H9 (cell line): ENCODE measurements at regions not wholly inside any gene's neighbourhood (a gene's known extent, or its start where the extent isn't known, plus 50 kb on each side); places are given as distances from the start of the nearest gene placed in this dataset.

ENCODE experiments used
- DNase-seq: peaks from one replicate; pipeline ENCODE4 v3.0.0-alpha.2; 2017
- H2AFZ ChIP-seq: one replicate; pipeline ENCODE4 v1.6.1; 2013; ENCODE audit warnings: mild to moderate bottlenecking, low read length, control low read depth, moderate library complexity
- H2AK5ac ChIP-seq: 2 replicates; pipeline ENCODE4 v1.6.1; 2013; ENCODE audit warnings: low read length, control low read depth, mixed read lengths; ENCODE audit not compliant: insufficient read length
- H2BK120ac ChIP-seq: one replicate; pipeline ENCODE4 v1.6.1; 2013; ENCODE audit warnings: low read depth, mild to moderate bottlenecking, low read length, control low read depth, inconsistent platforms; ENCODE audit not compliant: poor library complexity, severe bottlenecking
- H2BK12ac ChIP-seq: 2 replicates; pipeline ENCODE4 v1.6.1; 2013; ENCODE audit warnings: low read length, control low read depth, mixed read lengths, low read depth; ENCODE audit not compliant: insufficient read length
- H2BK15ac ChIP-seq: 2 replicates; pipeline ENCODE4 v1.6.1; 2013; ENCODE audit warnings: low read depth, low read length, control low read depth
- H2BK20ac ChIP-seq: one replicate; pipeline ENCODE4 v1.6.1; 2013; ENCODE audit warnings: low read depth, mild to moderate bottlenecking, low read length, control low read depth, inconsistent platforms; ENCODE audit not compliant: poor library complexity, severe bottlenecking
- H2BK5ac ChIP-seq: 2 replicates; pipeline ENCODE4 v1.6.1; 2013; ENCODE audit warnings: low read length, control low read depth, mixed read lengths; ENCODE audit not compliant: insufficient read length
- H3K14ac ChIP-seq: 2 replicates; pipeline ENCODE4 v1.6.1; 2013; ENCODE audit warnings: low read length, control low read depth; ENCODE audit not compliant: insufficient read depth
- H3K18ac ChIP-seq: 2 replicates; pipeline ENCODE4 v1.6.1; 2013; ENCODE audit warnings: low read depth, mild to moderate bottlenecking, mixed read lengths, low read length, control low read depth; ENCODE audit not compliant: insufficient read length
- H3K23ac ChIP-seq: 2 replicates; pipeline ENCODE4 v1.6.1; 2013; ENCODE audit warnings: low read length, control low read depth, mixed read lengths, low read depth; ENCODE audit not compliant: insufficient read length
- H3K23me2 ChIP-seq: 2 replicates; pipeline ENCODE4 v1.6.1; 2013; ENCODE audit warnings: low read depth, mild to moderate bottlenecking, mixed read lengths, low read length, control low read depth; ENCODE audit not compliant: insufficient read length, poor library complexity, severe bottlenecking
- H3K27ac ChIP-seq: 2 replicates; pipeline ENCODE4 v1.5.1; 2013; ENCODE audit warnings: low read length, control low read depth, mixed read lengths, low read depth; ENCODE audit not compliant: insufficient read length
- H3K27me3 ChIP-seq: 2 replicates; pipeline ENCODE4 v1.6.1; 2013; ENCODE audit warnings: low read length, control low read depth, inconsistent platforms; ENCODE audit not compliant: insufficient read depth
- H3K4ac ChIP-seq: 2 replicates; pipeline ENCODE4 v1.6.1; 2013; ENCODE audit warnings: low read depth, mild to moderate bottlenecking, control low read depth, inconsistent platforms, low read length, moderate library complexity
- H3K4me1 ChIP-seq: 2 replicates; pipeline ENCODE4 v1.6.1; 2013; ENCODE audit warnings: low read length, control low read depth, inconsistent platforms; ENCODE audit not compliant: insufficient read depth
- H3K4me2 ChIP-seq: 2 replicates; pipeline ENCODE4 v1.6.1; 2013; ENCODE audit warnings: low read length, control low read depth, mixed read lengths; ENCODE audit not compliant: insufficient read length, insufficient read depth
- H3K56ac ChIP-seq: 2 replicates; pipeline ENCODE4 v1.6.1; 2013; ENCODE audit warnings: low read depth, mild to moderate bottlenecking, mixed read lengths, low read length, control low read depth; ENCODE audit not compliant: insufficient read length
- H3K79me1 ChIP-seq: 2 replicates; pipeline ENCODE4 v1.6.1; 2013; ENCODE audit warnings: low read depth, mild to moderate bottlenecking, moderate library complexity, low read length, control low read depth, inconsistent platforms; ENCODE audit not compliant: insufficient read depth, poor library complexity, severe bottlenecking
- H3K79me2 ChIP-seq: 2 replicates; pipeline ENCODE4 v1.6.1; 2013; ENCODE audit warnings: low read length, control low read depth, inconsistent platforms; ENCODE audit not compliant: insufficient read depth
- H3K9ac ChIP-seq: 2 replicates; pipeline ENCODE4 v1.6.1; 2013; ENCODE audit warnings: low read length, control low read depth, mixed read lengths; ENCODE audit not compliant: insufficient read length; ENCODE audit errors: extremely low read depth
- H3K9me3 ChIP-seq: one replicate; pipeline ENCODE4 v1.6.1; 2013; ENCODE audit warnings: low read depth, low read length, inconsistent platforms; ENCODE audit not compliant: control insufficient read depth
- H3T11ph ChIP-seq: one replicate; pipeline ENCODE4 v1.6.1; 2013; ENCODE audit warnings: mild to moderate bottlenecking, low read length, control low read depth, inconsistent platforms
- H4K20me1 ChIP-seq: one replicate; pipeline ENCODE4 v1.6.1; 2013; ENCODE audit not compliant: control insufficient read depth, insufficient read length, insufficient read depth
- H4K5ac ChIP-seq: 2 replicates; pipeline ENCODE4 v1.6.1; 2013; ENCODE audit warnings: low read depth, mild to moderate bottlenecking, mixed read lengths, low read length, control low read depth; ENCODE audit not compliant: insufficient read length
- H4K8ac ChIP-seq: replicated peaks from 2 replicates; pipeline ENCODE4 v1.6.1; 2013; ENCODE audit warnings: low read length, control low read depth, mixed read lengths, low read depth; ENCODE audit not compliant: insufficient read length
- H4K91ac ChIP-seq: 2 replicates; pipeline ENCODE4 v1.6.1; 2013; ENCODE audit warnings: low read depth, mild to moderate bottlenecking, moderate library complexity, mixed read lengths, low read length, control low read depth; ENCODE audit not compliant: insufficient read length
- H3K27ac Mint-ChIP-seq, 3 experiments: 2 replicates in 2 of 3; 3 replicates in 1 of 3; pipeline ENCODE4 v1.8.0; 2020 to 2021; ENCODE audit warnings: mixed read lengths in 3 of 3, mild to moderate bottlenecking in 1 of 3, moderate library complexity in 1 of 3
- H3K27me3 Mint-ChIP-seq: 2 replicates; pipeline ENCODE4 v1.8.0; 2021; ENCODE audit warnings: low read depth, mild to moderate bottlenecking, moderate library complexity, mixed read lengths
- H3K36me3 Mint-ChIP-seq, 3 experiments: 2 replicates in 2 of 3; 3 replicates in 1 of 3; pipeline ENCODE4 v1.8.0; 2020 to 2021; ENCODE audit warnings: low read depth in 3 of 3, mixed read lengths in 3 of 3; ENCODE audit not compliant: insufficient read depth in 1 of 3
- H3K4me1 Mint-ChIP-seq, 2 experiments: 2 replicates each; pipeline ENCODE4 v1.8.0; 2020; ENCODE audit warnings: mixed read lengths in 2 of 2
- H3K4me3 Mint-ChIP-seq, 2 experiments: 2 replicates in 1 of 2; 3 replicates in 1 of 2; pipeline ENCODE4 v1.8.0; 2020 to 2021; ENCODE audit warnings: mild to moderate bottlenecking in 2 of 2, mixed read lengths in 2 of 2, moderate library complexity in 1 of 2
- H3K9me3 Mint-ChIP-seq, 2 experiments: 2 replicates in 1 of 2; 3 replicates in 1 of 2; pipeline ENCODE4 v1.8.0; 2020; ENCODE audit warnings: mild to moderate bottlenecking in 2 of 2, mixed read lengths in 2 of 2, moderate library complexity in 1 of 2
- WGBS: extraction: QIAGEN DNeasy Blood & Tissue Kit; methylation state at CpG from one replicate; pipeline ENCODE4 v1.1.7; 2013; ENCODE audit warnings: missing lambda C conversion rate, low lambda C conversion rate, mixed read lengths; ENCODE audit not compliant: insufficient read length; ENCODE audit errors: extremely low coverage; 5-methylcytosine and 5-hydroxymethylcytosine counted together
- TF ChIP-seq, protein P1 (sequence below): fragments of 200-600 bp; sonication (generic); conservative IDR thresholded peaks from 3 replicates; pipeline ENCODE4 v1.8.0; 2021; ENCODE audit warnings: antibody characterized with exemption, mild to moderate bottlenecking

DNA sequence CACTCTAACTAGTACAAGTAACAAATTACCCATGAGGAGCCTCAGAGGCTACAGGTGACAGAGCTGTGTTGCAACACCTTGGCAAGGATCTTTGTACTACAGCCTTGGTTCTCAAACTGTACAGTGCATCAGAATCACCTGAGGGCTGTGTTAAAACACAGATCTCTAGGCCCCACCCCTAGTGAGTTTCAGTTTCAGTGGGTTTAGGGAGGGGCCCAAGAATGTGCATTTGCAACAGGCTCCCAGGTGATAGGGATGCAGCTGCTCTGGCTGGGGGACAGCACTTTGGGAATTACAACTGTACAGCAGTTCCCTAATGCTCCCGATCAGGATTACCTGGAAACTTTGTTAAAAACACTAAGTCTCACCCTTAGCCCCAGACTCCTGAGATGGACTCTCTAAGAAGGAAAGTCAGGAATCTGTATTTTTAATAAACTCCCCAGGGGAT lies 66.1 kb upstream of the NR2F2 start:
- no peak overlapping the region for H2BK12ac ChIP-seq
- Mint-ChIP-seq H3K9me3 (no peaks in the 10 kb centered on the region), H3K27ac (no peak overlapping the region), H3K4me1 (peaks cover 22 to 38% of the 10 kb centered on the region in 2 experiments), H3K4me3 (no peak overlapping the region), H3K36me3 (no peaks in the 10 kb centered on the region), H3K27me3 (no peaks in the 10 kb centered on the region)
- WGBS: no CpG with 5 or more reads among the region's 1 CpG
- no peaks in the 10 kb centered on the region for H4K20me1 ChIP-seq
- H2BK15ac ChIP-seq: no peak overlapping the region
- H2BK5ac ChIP-seq: no peak overlapping the region
- no peak overlapping the region for H3K56ac ChIP-seq
- no peak overlapping the region for H2AK5ac ChIP-seq
- H4K8ac ChIP-seq: no peak overlapping the region
- no peak overlapping the region for H3K9ac ChIP-seq
- no peaks in the 10 kb centered on the region for H3K79me2 ChIP-seq
- no peak overlapping the region for H4K5ac ChIP-seq
- no peaks in the 10 kb centered on the region for H3K79me1 ChIP-seq
- no peaks in the 10 kb centered on the region for H3K27me3 ChIP-seq
- H3K4ac ChIP-seq: no peak overlapping the region
- no peak overlapping the region for H3T11ph ChIP-seq
- DNase-seq: no peak
- H3K4me2 ChIP-seq: no peak overlapping the region
- peaks cover 2% of the 10 kb centered on the region; the same call in 1 of the 2 replicates for H3K4me1 ChIP-seq
- H3K23me2 ChIP-seq: no peaks in the 10 kb centered on the region
- H2BK120ac ChIP-seq: no peak overlapping the region
- no peak overlapping the region for H4K91ac ChIP-seq
- TF ChIP-seq, protein P1, sequence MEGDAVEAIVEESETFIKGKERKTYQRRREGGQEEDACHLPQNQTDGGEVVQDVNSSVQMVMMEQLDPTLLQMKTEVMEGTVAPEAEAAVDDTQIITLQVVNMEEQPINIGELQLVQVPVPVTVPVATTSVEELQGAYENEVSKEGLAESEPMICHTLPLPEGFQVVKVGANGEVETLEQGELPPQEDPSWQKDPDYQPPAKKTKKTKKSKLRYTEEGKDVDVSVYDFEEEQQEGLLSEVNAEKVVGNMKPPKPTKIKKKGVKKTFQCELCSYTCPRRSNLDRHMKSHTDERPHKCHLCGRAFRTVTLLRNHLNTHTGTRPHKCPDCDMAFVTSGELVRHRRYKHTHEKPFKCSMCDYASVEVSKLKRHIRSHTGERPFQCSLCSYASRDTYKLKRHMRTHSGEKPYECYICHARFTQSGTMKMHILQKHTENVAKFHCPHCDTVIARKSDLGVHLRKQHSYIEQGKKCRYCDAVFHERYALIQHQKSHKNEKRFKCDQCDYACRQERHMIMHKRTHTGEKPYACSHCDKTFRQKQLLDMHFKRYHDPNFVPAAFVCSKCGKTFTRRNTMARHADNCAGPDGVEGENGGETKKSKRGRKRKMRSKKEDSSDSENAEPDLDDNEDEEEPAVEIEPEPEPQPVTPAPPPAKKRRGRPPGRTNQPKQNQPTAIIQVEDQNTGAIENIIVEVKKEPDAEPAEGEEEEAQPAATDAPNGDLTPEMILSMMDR: no peak
- H3K18ac ChIP-seq: no peak overlapping the region
- H3K14ac ChIP-seq: no peak overlapping the region
- H2BK20ac ChIP-seq: no peak overlapping the region
- H3K27ac ChIP-seq: no peak overlapping the region
- no peak overlapping the region for H3K23ac ChIP-seq
- H3K9me3 ChIP-seq: no peaks in the 10 kb centered on the region
- H2AFZ ChIP-seq: no peak overlapping the region
